DMS53 (cell line): ENCODE measurements at regions not wholly inside any gene's neighbourhood (a gene's known extent, or its start where the extent isn't known, plus 50 kb on each side); places are given as distances from the start of the nearest gene placed in this dataset.
A peak's percentile ranks its signal among the peaks of the same experiment; 100 is the strongest.

Experiments used
- DNase-seq: peaks from one replicate; lab custom pipeline; 2025; lab: John Stamatoyannopoulos, UW

DNA sequence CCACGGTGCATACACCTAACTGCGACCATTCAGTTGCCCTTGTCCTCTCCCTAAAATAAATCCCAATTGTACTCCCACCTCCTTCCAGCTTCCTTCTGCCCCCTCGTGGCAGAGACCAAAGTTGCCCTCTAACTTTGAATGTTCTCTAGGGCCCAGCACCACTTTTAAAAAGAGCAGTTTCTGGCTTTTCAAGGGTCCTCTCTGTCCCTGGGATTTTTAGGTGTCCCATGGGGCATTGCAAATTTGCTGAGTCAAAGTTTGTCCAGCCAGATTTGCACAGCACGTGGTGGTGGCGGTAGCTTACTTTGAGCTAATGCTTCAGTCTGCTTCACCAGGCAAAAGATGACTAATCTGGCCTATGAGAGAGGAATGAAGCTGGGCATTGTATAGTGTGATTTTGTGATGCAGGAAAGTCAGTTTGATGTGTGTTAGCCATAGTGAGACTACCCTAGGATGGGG, 100.2 kb downstream of the PERP start:
- DNase-seq, result peak; percentile 46

DNA sequence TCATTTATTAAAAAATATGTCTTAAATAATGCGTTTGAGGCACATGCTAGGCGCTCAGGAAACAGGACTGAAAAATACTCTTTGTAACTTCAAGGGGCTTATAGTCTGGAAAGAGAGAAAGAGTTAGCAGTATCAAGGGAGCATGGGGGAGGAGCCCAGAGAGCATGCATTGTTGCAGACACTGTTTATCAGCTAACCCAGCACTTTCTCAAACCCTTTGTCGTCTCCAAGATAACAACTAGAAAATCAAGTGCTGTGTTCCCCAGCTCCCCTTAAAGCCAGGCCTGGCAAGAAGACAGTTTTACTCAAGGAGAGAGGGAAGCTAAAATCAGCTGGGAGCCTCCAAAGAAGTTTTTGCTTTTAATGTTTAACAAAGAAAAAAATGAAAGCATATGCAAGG, 98.4 kb downstream of the PERP start:
- DNase-seq, result no peak

DNA sequence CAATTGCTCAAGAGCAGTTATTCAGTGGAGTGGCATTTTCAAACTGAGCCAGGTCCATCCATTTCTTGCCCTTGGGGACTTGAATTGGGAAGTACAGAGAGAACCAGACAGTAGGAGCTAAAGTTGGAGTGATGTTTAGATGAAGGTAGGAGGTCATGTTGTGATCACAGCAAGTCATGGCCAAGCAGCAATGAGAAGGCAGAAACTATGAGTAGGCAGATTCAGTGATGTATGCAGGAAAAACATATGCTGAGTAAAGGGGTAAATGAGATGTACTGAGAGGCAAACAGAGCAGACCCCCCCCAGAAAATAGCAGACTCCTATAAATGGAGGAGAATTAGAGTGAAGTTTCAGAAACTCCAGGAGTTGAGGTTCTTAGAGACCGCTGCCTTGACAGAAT, 95.8 kb downstream of the PERP start:
- DNase-seq, result no peak

DNA sequence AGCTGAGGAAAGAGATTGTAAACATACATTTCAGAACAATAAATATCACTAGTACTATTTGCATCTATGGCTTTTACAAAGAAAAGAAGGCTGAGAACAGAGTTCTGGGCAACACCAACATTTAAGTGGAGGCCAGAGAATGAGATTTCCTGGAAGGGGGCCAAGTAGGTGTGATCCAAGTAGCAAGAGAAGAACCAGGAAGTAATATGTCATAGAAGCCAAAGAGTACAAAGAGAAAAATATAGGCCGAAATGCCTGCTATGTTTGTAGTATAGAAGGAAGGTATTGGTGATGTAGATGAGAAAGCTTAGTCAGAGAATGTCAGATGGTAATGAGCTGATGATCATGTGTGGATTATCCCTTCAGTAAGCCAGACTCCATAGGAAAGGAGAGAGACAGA, 94.5 kb downstream of the PERP start:
- peak; percentile 59 for DNase-seq

DNA sequence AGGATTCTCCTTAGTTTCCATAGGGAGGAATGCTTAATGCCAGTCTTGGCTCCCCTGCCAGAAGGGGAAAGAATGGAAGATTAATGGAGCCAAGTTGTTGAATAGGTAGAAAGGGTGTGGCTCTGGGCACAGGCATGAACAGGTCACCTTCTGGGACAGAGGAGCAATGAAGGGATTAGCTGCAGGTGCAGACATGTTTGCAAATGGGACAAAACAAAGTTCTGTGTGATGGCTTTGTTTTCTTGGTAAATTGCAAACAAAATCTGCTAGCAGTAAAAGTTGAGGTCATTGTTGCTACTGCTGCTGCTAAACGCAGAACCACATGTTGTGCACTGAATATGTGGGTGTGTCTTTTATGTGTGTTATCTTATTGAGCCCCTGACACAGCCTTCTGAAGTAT, 93.3 kb downstream of the PERP start:
- DNase-seq, result no peak

DNA sequence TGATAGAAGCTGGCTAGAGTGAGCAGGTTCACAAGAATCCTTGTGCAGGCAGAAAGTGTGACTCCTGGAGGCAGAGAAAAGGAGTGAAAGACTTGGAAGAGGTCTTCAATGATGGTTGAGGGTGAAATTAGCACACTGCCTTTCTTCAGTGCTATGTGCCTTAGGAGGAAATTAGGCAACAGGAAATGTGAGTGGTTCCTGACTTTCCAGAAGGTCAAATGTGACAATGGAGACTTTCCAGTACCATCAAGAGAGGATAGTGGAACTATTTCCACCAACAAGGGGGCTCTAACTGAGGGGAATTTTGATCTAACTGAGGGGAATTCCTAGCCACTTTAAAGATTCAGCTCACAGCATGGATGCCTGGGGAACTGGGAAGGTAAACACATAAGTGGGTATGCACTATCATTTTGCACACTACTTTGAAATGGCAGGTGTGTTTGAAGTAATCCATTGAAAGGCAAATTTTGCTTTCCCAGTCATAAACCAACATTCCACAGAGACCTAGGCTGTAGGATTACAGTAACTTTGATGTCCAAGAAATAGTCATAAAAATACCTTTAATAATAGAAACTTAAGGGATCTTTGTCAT, 90.0 kb downstream of the PERP start:
- DNase-seq, result peak; percentile 9

DNA sequence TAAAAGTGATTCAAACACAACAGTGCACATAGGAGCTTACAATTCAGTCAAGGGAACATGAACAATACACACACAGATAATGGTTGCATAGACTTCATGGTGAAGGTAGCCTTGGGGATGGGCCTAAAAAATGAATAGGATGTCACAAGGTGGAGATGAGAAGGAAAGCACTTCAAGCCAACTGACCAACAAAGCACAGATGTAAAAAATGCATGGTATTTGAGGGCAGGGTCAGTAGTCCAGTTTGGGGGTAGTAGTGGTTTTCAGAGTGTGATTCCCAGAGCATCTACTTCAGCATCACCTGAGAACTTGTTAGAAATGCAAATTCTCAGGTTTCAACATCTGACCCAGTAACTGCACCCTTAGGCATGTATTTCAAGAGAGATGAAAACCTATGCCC, 88.9 kb downstream of the PERP start:
- DNase-seq, result no peak

DNA sequence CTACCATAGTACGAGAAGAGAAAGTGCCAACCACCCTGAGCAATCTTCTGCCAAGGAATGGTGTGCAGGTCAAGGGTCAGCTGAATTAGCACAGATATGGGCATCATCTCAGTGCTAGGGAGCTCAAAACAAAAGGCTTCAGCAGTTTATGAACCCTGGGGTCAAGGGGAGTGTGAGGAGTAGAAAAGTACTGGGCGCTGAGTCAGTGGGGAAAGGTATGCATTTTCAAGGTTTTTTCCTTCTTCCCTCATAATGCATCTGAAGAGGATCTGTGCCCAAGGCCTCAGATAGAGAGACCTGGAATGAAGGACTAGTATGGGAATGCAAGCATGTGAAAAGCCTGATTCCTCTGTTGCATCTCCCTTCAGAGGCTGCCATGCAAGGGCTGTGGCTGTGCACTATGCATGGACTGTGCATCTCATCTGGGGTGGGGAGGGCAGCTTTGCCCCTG, 81.7 kb downstream of the PERP start:
- no peak for DNase-seq

DNA sequence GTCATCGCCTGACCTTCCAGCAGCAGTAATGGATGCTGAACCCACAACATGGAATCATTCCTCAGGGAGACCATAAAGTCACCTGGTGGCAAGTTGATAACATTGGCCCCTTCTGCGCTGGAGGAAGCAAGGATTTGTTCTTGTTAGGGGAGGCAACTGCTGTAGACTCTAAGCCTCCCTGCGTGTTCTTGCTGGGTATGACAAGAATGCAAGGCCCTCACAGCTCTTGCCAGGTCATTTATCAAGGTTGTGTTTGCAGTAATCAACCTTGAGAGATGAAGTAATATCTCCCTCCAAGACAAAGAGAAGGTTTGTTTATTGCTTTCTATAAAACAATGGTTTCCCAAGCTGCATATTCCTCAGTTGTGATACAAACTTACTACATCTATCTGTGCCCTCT, 80.9 kb downstream of the PERP start:
- no peak for DNase-seq

DNA sequence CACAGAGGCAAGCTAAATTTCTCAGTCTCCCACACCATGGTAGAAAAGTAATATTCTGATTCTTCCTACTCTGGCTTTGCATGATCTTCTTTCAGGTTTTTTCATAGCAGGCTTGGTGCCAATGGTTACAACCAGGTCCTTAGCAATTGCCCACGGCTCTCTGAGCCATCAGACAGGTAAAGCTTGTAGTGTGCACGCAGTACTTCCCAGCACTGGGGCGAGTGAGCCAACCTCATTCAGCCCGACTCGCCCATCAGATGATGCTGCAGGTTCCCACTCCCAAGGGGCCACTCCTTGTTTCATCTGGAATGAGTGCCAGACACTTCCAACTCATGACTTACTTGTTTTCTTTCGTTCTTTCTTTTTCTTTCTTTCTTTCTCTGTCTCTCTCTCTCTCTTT, 78.3 kb downstream of the PERP start:
- no peak for DNase-seq

DNA sequence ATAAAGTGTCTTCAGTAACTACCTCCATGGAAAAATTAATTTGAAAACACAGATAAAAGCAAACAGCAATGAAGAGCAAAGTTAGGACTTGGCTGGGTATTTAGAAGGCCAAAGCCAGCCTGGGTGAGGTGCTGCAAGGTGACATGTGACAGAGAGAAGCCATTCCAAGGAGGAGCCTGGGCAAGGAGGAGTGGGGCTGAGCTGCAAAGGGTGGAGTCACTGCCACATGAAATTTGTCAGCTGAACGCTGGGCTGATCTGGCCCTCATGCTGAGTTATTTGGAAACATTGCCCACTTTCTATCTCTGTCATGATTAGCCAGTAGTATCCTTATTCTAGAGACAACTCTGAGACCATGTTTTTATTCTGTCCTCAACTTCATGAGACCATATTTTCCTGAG, 76.3 kb downstream of the PERP start:
- DNase-seq, result no peak

DNA sequence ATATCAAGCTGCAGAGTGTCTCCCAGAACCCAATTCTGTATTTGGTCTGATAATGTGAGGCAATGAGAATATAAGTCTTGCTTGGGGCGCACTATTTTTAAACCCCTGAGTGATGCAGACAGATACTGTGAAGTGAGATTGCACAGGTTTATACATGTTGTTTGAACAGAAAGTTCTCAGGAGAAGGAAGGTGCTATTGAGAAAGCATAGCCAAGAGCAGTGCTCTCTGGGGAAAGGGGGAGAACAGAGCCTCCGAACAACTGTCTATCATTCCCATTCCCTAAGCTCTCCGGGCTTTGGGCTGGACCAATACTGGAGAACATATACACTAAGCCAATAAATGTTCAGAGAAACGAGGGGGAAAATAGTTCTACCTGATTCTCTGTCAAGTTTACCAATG, 75.8 kb downstream of the PERP start:
- no peak for DNase-seq

DNA sequence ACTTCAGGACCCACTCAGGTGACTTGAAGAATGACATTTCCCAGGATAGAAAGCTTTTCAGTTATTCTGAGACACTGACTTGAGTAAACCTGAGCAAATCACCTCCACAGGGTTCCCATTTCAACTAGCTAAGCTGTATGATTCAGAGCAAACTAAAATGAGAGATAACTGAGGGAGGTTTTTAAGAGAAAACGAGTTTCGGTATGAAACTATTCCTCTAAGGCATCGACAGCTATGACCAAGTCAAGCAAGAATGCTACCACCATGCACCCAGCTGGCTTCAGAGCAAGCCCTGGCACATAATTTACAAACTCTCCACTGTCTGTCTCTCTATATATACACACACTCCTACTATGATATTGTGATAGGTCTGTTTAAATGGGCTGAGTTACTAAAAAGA, 75.4 kb downstream of the PERP start:
- DNase-seq, result no peak

DNA sequence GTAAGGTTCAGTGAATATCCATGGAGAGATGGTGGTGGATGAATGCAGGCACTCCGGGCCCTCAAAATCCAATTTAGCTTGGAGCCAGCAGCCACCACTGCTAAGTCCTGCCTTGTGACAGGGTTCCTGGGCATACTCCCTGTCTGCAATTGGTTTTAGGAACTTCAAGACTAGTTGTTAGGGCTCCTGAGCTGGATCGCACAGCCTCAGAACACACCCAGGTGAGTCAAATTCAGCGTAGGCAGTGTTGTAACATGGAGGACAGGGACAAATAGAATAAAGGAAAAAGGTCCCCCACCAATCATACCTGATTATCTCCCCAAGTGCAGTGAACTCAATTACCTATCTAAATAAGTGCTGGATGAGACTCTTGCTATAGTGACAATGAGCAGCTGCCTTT, 74.6 kb downstream of the PERP start:
- no peak for DNase-seq

DNA sequence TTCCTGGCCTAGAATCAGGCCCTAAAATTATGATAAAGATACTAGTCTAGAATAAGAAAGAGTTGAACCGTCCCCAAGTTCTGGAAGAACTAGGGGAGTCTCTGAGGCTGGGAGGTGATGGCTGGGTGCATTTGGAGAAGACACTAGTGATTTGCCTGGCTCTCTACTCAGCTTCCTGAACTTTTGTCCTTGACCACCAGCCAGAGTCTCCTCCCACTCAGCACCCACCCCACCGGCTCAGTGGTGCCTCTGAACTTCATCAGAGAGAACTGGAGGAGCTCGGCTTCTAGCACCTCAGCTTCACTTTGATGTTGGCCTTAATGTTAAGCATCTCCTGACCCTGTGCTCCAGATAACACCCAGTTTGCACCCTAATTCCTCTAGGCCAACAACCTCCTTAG, 73.0 kb downstream of the PERP start:
- DNase-seq, result no peak

DNA sequence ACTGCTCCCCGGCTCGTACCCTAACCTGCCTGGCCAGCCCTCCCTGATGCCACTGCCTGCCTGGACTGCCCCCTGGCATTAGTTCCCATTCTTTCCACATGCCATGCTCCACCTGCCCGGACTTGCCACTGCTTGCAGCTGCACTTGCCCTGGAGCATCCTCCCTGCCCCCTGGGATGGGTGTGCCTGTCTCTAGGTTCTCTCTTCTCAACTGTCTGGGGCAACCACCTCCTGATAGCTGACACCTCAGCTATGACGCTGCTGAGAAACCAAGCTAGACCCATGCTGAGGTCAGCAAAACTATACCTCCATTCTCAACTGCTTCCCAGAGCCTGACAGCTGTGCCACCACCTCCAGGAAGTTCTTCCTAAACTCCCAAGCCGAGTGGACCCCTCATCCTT, 72.1 kb downstream of the PERP start:
- no peak for DNase-seq

DNA sequence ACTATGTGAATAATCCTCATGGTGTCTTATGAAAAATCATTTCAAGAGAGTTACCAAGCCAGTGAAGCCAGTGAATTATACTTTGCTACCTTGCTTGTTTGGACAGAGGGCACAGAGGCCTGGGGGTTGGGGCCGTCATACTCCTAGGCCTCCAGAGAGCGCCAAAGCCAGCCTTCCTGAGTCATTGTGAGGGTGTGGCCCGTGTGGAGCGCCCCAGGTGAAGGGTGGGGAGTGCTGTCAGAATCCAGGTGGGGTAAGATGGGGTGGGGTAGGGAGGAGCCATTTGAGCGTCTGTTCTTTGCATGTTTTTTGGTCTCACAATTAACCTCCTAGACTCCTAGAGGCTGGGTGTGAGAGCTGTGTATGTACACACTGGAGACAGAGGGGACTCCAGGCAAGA, 71.1 kb downstream of the PERP start:
- no peak for DNase-seq

DNA sequence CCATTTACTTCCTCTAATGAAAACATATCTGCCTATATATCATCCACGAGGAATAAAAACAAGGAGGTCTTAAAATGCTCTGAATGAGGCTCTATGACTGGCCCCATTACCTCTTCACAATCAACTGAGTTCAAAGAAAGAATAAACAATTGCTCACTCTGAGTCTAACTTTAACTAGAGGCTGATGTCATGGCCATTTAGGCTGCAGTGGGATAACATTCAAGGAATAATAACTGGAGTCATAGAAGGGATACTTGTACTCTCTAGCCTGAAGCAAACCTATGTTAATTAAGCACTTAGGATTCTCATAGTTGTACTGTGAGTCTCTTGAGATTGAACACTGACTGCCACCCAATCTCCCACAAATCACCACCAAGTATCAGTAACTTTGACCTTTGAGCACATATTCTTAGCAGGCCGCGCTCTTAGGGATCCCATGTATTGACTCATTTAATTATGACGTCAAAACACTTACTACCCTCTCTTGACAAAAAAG, 70.2 kb downstream of the PERP start:
- peak; percentile 3 for DNase-seq

DNA sequence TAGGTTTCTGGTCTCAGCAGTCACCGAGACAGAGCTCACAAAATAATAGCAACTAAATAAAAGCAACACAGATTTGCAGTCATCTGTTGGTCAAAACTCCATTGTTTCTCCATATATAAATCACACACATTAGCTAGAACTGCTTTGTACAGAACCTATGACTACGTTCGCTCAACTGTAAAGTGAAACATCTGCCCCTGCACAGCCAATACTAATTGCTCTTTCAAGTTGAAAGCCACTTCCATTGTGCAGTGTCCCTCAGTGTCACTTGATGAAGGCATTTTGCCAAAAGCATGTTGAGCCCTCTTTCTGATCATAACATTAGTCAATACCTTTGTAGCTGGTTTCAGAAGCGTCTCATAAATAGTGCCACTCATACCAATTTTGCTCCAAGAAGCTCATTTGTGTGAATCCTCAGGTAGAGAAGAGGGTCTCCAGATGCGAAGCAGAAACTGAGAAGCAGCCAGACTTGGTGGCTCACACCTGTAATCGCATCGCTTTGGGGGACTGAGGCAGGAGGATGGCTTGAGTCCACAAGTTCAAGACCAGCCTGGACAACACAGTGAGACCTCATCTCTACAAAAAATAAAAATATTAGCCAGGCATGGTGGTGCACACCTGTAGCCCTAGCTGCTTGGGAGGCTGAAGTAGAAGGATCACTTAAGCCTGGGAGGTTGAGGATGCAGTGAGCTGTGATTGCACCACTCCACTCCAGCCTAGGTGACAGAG, 68.9 kb downstream of the PERP start:
- no peak for DNase-seq
